AG04450 (cell line): ENCODE measurements at regions not wholly inside any gene's neighbourhood (a gene's known extent, or its start where the extent isn't known, plus 50 kb on each side); places are given as distances from the start of the nearest gene placed in this dataset.

Experiments
- CTCF ChIA-PET: fragments of 300-600, 350-600 bp; formaldehyde crosslinking; extraction: SDS; loops from one replicate; lab custom pipeline; 2022; ENCODE audit warnings: antibody characterized with exemption, inconsistent platforms; lab: Charles Lee
- POLR2A ChIA-PET: fragments of 350-600 bp; formaldehyde crosslinking; extraction: SDS; loops from one replicate; lab custom pipeline; 2021; ENCODE audit warnings: antibody characterized with exemption, inconsistent platforms; lab: Yijun Ruan, JAX
- DNase-seq: peaks from one replicate; pipeline ENCODE4 v3.0.0-alpha.2; 2011; ENCODE audit warnings: low read depth, low spot score
- H3K27ac ChIP-seq: one replicate; pipeline ENCODE4 v1.5.1; 2012; ENCODE audit warnings: low read depth, low read length, control low read depth
- H3K27me3 ChIP-seq: one replicate; pipeline ENCODE4 v1.6.0; 2012; ENCODE audit warnings: low read length; ENCODE audit not compliant: control insufficient read depth, insufficient read depth
- H3K4me3 ChIP-seq: 2 replicates; pipeline ENCODE4 v1.5.1; 2011; ENCODE audit warnings: mild to moderate bottlenecking, low read depth, low read length, control low read depth
- H3K9me3 ChIP-seq: 2 replicates; pipeline ENCODE4 v1.5.1; 2012; ENCODE audit warnings: low read length; ENCODE audit not compliant: control insufficient read depth, insufficient read depth
- CTCF ChIP-seq: IDR thresholded peaks from 2 replicates; pipeline ENCODE4 v1.5.1; 2011; ENCODE audit warnings: low read depth, low read length, control low read depth, inconsistent platforms

- no peak for DNase-seq
- no peak overlapping the region for H3K4me3 ChIP-seq
- no peaks in the 10 kb centered on the region for H3K9me3 ChIP-seq
- H3K27ac ChIP-seq, result no peak overlapping the region
- CTCF ChIA-PET, result no interaction called here
- POLR2A ChIA-PET, result no interaction called here
- TF ChIP-seq CTCF, result no peak
- H3K27me3 ChIP-seq, result peaks cover 3% of the 10 kb centered on the region
Measured at GRCh38 chr5:68071282-68071632, 144.3 kb upstream of the PIK3R1 start.

GRCh38 chr5:68070591-68071281 lies 144.8 kb upstream of the PIK3R1 start:
- POLR2A ChIA-PET, result no interaction called here
- no peak overlapping the region for H3K27ac ChIP-seq

GRCh38 chr5:68067976-68068603 lies 147.5 kb upstream of the PIK3R1 start:
- Histone ChIP-seq H3K27me3 (no peaks in the 10 kb centered on the region), H3K9me3 (no peaks in the 10 kb centered on the region), H3K27ac (no peak overlapping the region), H3K4me3 (no peak overlapping the region)
- POLR2A ChIA-PET, result no interaction called here
- TF ChIP-seq CTCF, result no peak
- no peak for DNase-seq
- CTCF ChIA-PET, result no interaction called here

More at GRCh38 chr5:68070591-68071281, 144.8 kb upstream of the PIK3R1 start:
- no peak for DNase-seq
- Histone ChIP-seq H3K4me3 (no peak overlapping the region), H3K27me3 (peaks cover 3% of the 10 kb centered on the region), H3K9me3 (no peaks in the 10 kb centered on the region)
- CTCF ChIA-PET, result no interaction called here
- TF ChIP-seq CTCF, result no peak

- ChIA-PET CTCF (no interaction called here), POLR2A (no interaction called here)
- no peak for DNase-seq
Measured at GRCh38 chr5:68067291-68067690, 148.3 kb upstream of the PIK3R1 start.

More at GRCh38 chr5:68067291-68067690, 148.3 kb upstream of the PIK3R1 start:
- H3K9me3 ChIP-seq, result no peaks in the 10 kb centered on the region
- TF ChIP-seq CTCF, result no peak
- H3K4me3 ChIP-seq, result no peak overlapping the region
- H3K27ac ChIP-seq, result no peak overlapping the region
- no peaks in the 10 kb centered on the region for H3K27me3 ChIP-seq
